Astrocyte (in vitro differentiated cells and primary cell): ENCODE measurements at regions not wholly inside any gene's neighbourhood (a gene's known extent, or its start where the extent isn't known, plus 50 kb on each side); places are given as distances from the start of the nearest gene placed in this dataset.
"Not testable (repeated sequence)": the region's sequence is repeated elsewhere in the genome, so short reads cannot be mapped to it uniquely, and the experiment has no call there.

Source experiments
- DNase-seq: peaks from one replicate; pipeline ENCODE4 v3.0.0-alpha.2; 2010; ENCODE audit warnings: low read depth
- FAIRE-seq: peaks from 2 replicates; lab custom pipeline; 2011; peaks lifted over from hg19 to GRCh38; lab: Jason Lieb, UNC
- H2AFZ ChIP-seq: 2 replicates; pipeline ENCODE4 v1.6.0; 2012; ENCODE audit warnings: low read depth, low read length, inconsistent platforms
- H3K27ac ChIP-seq: 2 replicates; pipeline ENCODE4 v1.5.1; 2011; ENCODE audit warnings: low read depth, low read length, inconsistent platforms
- H3K27me3 ChIP-seq: 2 replicates; pipeline ENCODE4 v1.6.0; 2011; ENCODE audit warnings: low read length, inconsistent platforms; ENCODE audit not compliant: insufficient read depth
- H3K36me3 ChIP-seq: 2 replicates; pipeline ENCODE4 v1.5.1; 2011; ENCODE audit warnings: low read length, inconsistent platforms; ENCODE audit not compliant: insufficient read depth
- H3K4me1 ChIP-seq: 2 replicates; pipeline ENCODE4 v1.5.1; 2011; ENCODE audit warnings: low read length, inconsistent platforms; ENCODE audit not compliant: insufficient read depth
- H3K4me2 ChIP-seq: 2 replicates; pipeline ENCODE4 v1.6.0; 2012; ENCODE audit warnings: low read length, inconsistent platforms
- H3K4me3 ChIP-seq: 2 replicates; pipeline ENCODE4 v1.5.1; 2011; ENCODE audit warnings: low read depth, mild to moderate bottlenecking, low read length, inconsistent platforms; ENCODE audit not compliant: insufficient read depth
- H3K79me2 ChIP-seq: 2 replicates; pipeline ENCODE4 v1.6.0; 2012; ENCODE audit warnings: mild to moderate bottlenecking, low read length, inconsistent platforms; ENCODE audit not compliant: insufficient read depth
- H3K9ac ChIP-seq: 2 replicates; pipeline ENCODE4 v1.6.0; 2012; ENCODE audit warnings: mild to moderate bottlenecking, low read length, inconsistent platforms
- H3K9me3 ChIP-seq: 2 replicates; pipeline ENCODE4 v1.5.1; 2012; ENCODE audit warnings: low read depth, mild to moderate bottlenecking, low read length, inconsistent platforms; ENCODE audit not compliant: insufficient read depth
- H4K20me1 ChIP-seq: 2 replicates; pipeline ENCODE4 v1.6.0; 2012; ENCODE audit warnings: low read length, inconsistent platforms; ENCODE audit not compliant: insufficient read depth
- H3K27ac Mint-ChIP-seq: one replicate; pipeline ENCODE4 v1.8.0; 2021; ENCODE audit warnings: mild to moderate bottlenecking, mixed read lengths; ENCODE audit not compliant: unreplicated experiment
- H3K27me3 Mint-ChIP-seq: one replicate; pipeline ENCODE4 v1.8.0; 2021; ENCODE audit warnings: low read depth, mixed read lengths; ENCODE audit not compliant: unreplicated experiment
- H3K36me3 Mint-ChIP-seq: one replicate; pipeline ENCODE4 v1.8.0; 2021; ENCODE audit warnings: low read depth, mixed read lengths; ENCODE audit not compliant: unreplicated experiment
- H3K4me1 Mint-ChIP-seq: one replicate; pipeline ENCODE4 v1.8.0; 2021; ENCODE audit warnings: low read depth, mixed read lengths; ENCODE audit not compliant: unreplicated experiment
- H3K4me3 Mint-ChIP-seq: one replicate; pipeline ENCODE4 v1.8.0; 2021; ENCODE audit warnings: mild to moderate bottlenecking, moderate library complexity, mixed read lengths; ENCODE audit not compliant: unreplicated experiment
- H3K9me3 Mint-ChIP-seq: one replicate; pipeline ENCODE4 v1.8.0; 2021; ENCODE audit warnings: mild to moderate bottlenecking, mixed read lengths; ENCODE audit not compliant: unreplicated experiment
- CTCF ChIP-seq: IDR thresholded peaks from 2 replicates; pipeline ENCODE4 v1.5.1; 2011; ENCODE audit warnings: low read depth, mild to moderate bottlenecking, inconsistent platforms, low read length, moderate library complexity; ENCODE audit not compliant: insufficient read depth
- EZH2 ChIP-seq: IDR thresholded peaks from 2 replicates; pipeline ENCODE4 v1.6.1; 2012; ENCODE audit warnings: mild to moderate bottlenecking, low read length, inconsistent platforms; ENCODE audit not compliant: insufficient read depth

DNA sequence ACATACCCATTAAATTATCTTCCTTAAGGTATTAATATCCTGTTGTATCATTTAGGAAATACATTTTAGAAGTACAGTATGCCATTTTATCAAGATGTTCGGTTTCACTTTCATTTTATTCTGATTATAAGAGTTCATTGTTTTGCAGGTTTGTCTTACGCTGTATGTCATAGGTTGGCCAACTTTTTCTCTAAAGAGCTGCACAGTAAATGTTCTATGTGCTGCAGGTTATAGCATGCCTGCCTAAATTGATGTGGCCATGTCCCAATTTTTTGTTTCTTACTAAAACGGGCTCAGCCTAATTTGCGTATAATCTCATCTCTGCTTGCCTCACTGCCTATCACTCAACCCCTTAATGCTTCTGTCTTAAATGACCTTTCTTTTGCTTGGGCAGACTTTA lies 126.4 kb downstream of the USP22 start:
- H3K36me3 ChIP-seq = no peaks in the 10 kb centered on the region
- no peak for DNase-seq
- FAIRE-seq = no peak
- peaks cover 15% of the 10 kb centered on the region for H3K4me1 ChIP-seq
- Mint-ChIP-seq H3K4me1 (peaks cover 21% of the 10 kb centered on the region), H3K27ac (no peak overlapping the region), H3K4me3 (no peak overlapping the region), H3K36me3 (peaks cover 4% of the 10 kb centered on the region), H3K9me3 (no peaks in the 10 kb centered on the region), H3K27me3 (no peaks in the 10 kb centered on the region)
- H3K79me2 ChIP-seq = no peaks in the 10 kb centered on the region
- H3K9me3 ChIP-seq = no peaks in the 10 kb centered on the region
- no peak overlapping the region for H3K4me3 ChIP-seq
- H3K27me3 ChIP-seq = no peaks in the 10 kb centered on the region
- no peaks in the 10 kb centered on the region for H4K20me1 ChIP-seq
- H3K4me2 ChIP-seq = no peak overlapping the region
- no peak for TF ChIP-seq EZH2
- no peak for TF ChIP-seq CTCF
- H2AFZ ChIP-seq = no peak overlapping the region
- no peak overlapping the region for H3K27ac ChIP-seq
- H3K9ac ChIP-seq = no peak overlapping the region

GRCh38 chr17:20917610-20918306 lies 125.1 kb downstream of the USP22 start:
- H2AFZ ChIP-seq, H3K36me3 ChIP-seq, H3K79me2 ChIP-seq, DNase-seq, H3K4me2 ChIP-seq, H3K27me3 ChIP-seq, FAIRE-seq, H3K27ac Mint-ChIP-seq, H3K36me3 Mint-ChIP-seq, H4K20me1 ChIP-seq, H3K9ac ChIP-seq, H3K4me3 ChIP-seq, H3K4me3 Mint-ChIP-seq, H3K27ac ChIP-seq, H3K9me3 ChIP-seq, H3K27me3 Mint-ChIP-seq, H3K9me3 Mint-ChIP-seq: not testable (repeated sequence)
- H3K4me1 ChIP-seq = peaks cover 29% of the 10 kb centered on the region
- peaks cover 27% of the 10 kb centered on the region for H3K4me1 Mint-ChIP-seq

GRCh38 chr17:20920095-20920814 lies 122.6 kb downstream of the USP22 start:
- TF ChIP-seq CTCF (no peak), EZH2 (no peak)

More at GRCh38 chr17:20920095-20920814, 122.6 kb downstream of the USP22 start:
- Mint-ChIP-seq H3K27me3 (no peaks in the 10 kb centered on the region), H3K4me1 (peaks cover 34% of the 10 kb centered on the region), H3K27ac (peak overlapping the region; percentile 97), H3K4me3 (no peak overlapping the region), H3K9me3 (no peaks in the 10 kb centered on the region), H3K36me3 (peaks cover 4% of the 10 kb centered on the region)
- Histone ChIP-seq H3K79me2 (no peaks in the 10 kb centered on the region), H2AFZ (no peak overlapping the region), H3K4me1 (peaks cover 29% of the 10 kb centered on the region), H3K9me3 (no peaks in the 10 kb centered on the region), H3K27ac (peak overlapping the region; percentile 88), H4K20me1 (no peaks in the 10 kb centered on the region), H3K4me3 (no peak overlapping the region), H3K4me2 (peak overlapping the region; percentile 73), H3K36me3 (no peaks in the 10 kb centered on the region), H3K9ac (peak overlapping the region; percentile 73), H3K27me3 (no peaks in the 10 kb centered on the region)
- peak; percentile 36 for DNase-seq
- no peak for FAIRE-seq
